ENCODE measurements at regions not wholly inside any gene's neighbourhood (a gene's known extent, or its start where the extent isn't known, plus 50 kb on each side); places are given as distances from the start of the nearest gene placed in this dataset.

DNA sequence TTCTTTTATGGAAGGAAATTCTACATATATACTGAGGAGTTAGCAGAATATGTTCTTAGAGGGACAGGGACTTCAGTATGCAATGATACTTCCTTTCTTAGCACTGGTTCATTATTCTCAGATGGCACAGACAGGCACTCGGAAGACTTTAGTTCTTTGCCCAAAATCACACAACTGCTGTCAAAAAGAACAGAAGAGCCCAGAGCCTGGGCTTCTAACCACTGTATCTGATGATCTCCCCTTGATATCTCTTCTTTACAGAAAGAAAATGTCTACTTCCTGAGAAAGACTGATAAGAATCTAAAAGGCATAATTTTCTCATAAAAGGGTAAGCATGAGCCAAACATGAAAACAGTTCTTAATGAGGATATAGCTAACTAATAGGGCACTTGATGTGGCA, 2034.2 kb upstream of the PRR20A start:
- TF ChIP-seq, protein P1, sequence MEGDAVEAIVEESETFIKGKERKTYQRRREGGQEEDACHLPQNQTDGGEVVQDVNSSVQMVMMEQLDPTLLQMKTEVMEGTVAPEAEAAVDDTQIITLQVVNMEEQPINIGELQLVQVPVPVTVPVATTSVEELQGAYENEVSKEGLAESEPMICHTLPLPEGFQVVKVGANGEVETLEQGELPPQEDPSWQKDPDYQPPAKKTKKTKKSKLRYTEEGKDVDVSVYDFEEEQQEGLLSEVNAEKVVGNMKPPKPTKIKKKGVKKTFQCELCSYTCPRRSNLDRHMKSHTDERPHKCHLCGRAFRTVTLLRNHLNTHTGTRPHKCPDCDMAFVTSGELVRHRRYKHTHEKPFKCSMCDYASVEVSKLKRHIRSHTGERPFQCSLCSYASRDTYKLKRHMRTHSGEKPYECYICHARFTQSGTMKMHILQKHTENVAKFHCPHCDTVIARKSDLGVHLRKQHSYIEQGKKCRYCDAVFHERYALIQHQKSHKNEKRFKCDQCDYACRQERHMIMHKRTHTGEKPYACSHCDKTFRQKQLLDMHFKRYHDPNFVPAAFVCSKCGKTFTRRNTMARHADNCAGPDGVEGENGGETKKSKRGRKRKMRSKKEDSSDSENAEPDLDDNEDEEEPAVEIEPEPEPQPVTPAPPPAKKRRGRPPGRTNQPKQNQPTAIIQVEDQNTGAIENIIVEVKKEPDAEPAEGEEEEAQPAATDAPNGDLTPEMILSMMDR (IDR thresholded peaks at IDR 0.05), result no peak
- no peak for TF ChIP-seq POLR2A (IDR thresholded peaks at IDR 0.05)

Data from suprapubic skin (tissue), 3 donors.